ENCODE measurements at regions not wholly inside any gene's neighbourhood (a gene's known extent, or its start where the extent isn't known, plus 50 kb on each side); places are given as distances from the start of the nearest gene placed in this dataset.
"Not testable (repeated sequence)": the region's sequence is repeated elsewhere in the genome, so short reads cannot be mapped to it uniquely, and the experiment has no call there.

GRCh38 chr7:113263749-113264148 is 145.4 kb upstream of the SMIM30 start:
- CTCF ChIA-PET, result no interaction called here

GRCh38 chr7:113263215-113263742 is 144.9 kb upstream of the SMIM30 start:
- H3K27ac ChIP-seq (ENCODE audit: low read depth, low read length); H3K9me3 ChIP-seq (ENCODE audit: control insufficient read depth in 2 of 3, low read length in 3 of 3); H3K4me3 Mint-ChIP-seq; H3K27ac Mint-ChIP-seq; POLR2A ChIA-PET; intact Hi-C loops (cut with micrococcal nuclease); CTCF ChIA-PET; H3K27me3 ChIP-seq (ENCODE audit: control insufficient read depth in 2 of 2, insufficient read depth in 2 of 2, low read length in 2 of 2); H3K4me3 ChIP-seq (ENCODE audit: low read length); DNase-seq; H3K4me1 ChIP-seq (ENCODE audit: control insufficient read depth in 2 of 2, insufficient read depth in 2 of 2, low read length in 2 of 2); H3K4me1 Mint-ChIP-seq; ATAC-seq; H3K36me3 Mint-ChIP-seq; H3K36me3 ChIP-seq (ENCODE audit: control insufficient read depth in 2 of 3, insufficient read depth in 3 of 3, low read length in 3 of 3); H3K27me3 Mint-ChIP-seq: not testable (repeated sequence)
- peaks cover 0 to 12% (median 3%) of the 10 kb centered on the region in 11 donors for H3K9me3 Mint-ChIP-seq

More at GRCh38 chr7:113263749-113264148, 145.4 kb upstream of the SMIM30 start:
- no peak overlapping the region for H3K4me3 Mint-ChIP-seq
- no peak overlapping the region for H3K27ac Mint-ChIP-seq
- H3K4me1 ChIP-seq (ENCODE audit: control insufficient read depth in 2 of 2, insufficient read depth in 2 of 2, low read length in 2 of 2), result no peaks in the 10 kb centered on the region
- no peaks in the 10 kb centered on the region for H3K36me3 ChIP-seq (ENCODE audit: control insufficient read depth in 2 of 3, insufficient read depth in 3 of 3, low read length in 3 of 3)
- H3K4me1 Mint-ChIP-seq, result no peaks in the 10 kb centered on the region
- ATAC-seq (no peak), DNase-seq (no peak)
- H3K27ac ChIP-seq (ENCODE audit: low read depth, low read length), result no peak overlapping the region
- H3K36me3 Mint-ChIP-seq, result no peaks in the 10 kb centered on the region
- H3K9me3 Mint-ChIP-seq, result peaks cover 0 to 17% (median 4%) of the 10 kb centered on the region in 11 donors
- no peak overlapping the region for H3K4me3 ChIP-seq (ENCODE audit: low read length)
- H3K9me3 ChIP-seq (ENCODE audit: control insufficient read depth in 2 of 3, low read length in 3 of 3), result no peaks in the 10 kb centered on the region
- POLR2A ChIA-PET, result no interaction called here
- H3K27me3 ChIP-seq (ENCODE audit: control insufficient read depth in 2 of 2, insufficient read depth in 2 of 2, low read length in 2 of 2), result no peaks in the 10 kb centered on the region
- intact Hi-C loops (cut with micrococcal nuclease), result no loop called here
- H3K27me3 Mint-ChIP-seq, result peaks cover 0 to 6% (median 0%) of the 10 kb centered on the region in 5 donors

- ATAC-seq (no peak), DNase-seq (no peak)
- Histone ChIP-seq H3K27ac (ENCODE audit: low read depth, low read length) (no peak overlapping the region), H3K4me3 (ENCODE audit: low read length) (no peak overlapping the region), H3K27me3 (ENCODE audit: control insufficient read depth in 2 of 2, insufficient read depth in 2 of 2, low read length in 2 of 2) (no peaks in the 10 kb centered on the region), H3K36me3 (ENCODE audit: control insufficient read depth in 2 of 3, insufficient read depth in 3 of 3, low read length in 3 of 3) (no peaks in the 10 kb centered on the region), H3K9me3 (ENCODE audit: control insufficient read depth in 2 of 3, low read length in 3 of 3) (no peaks in the 10 kb centered on the region), H3K4me1 (ENCODE audit: control insufficient read depth in 2 of 2, insufficient read depth in 2 of 2, low read length in 2 of 2) (no peaks in the 10 kb centered on the region)
- Mint-ChIP-seq H3K36me3 (no peaks in the 10 kb centered on the region), H3K27me3 (no peaks in the 10 kb centered on the region), H3K9me3 (peaks cover 2 to 12% (median 4%) of the 10 kb centered on the region in 11 donors), H3K4me3 (no peak overlapping the region), H3K4me1 (peaks cover 0 to 2% (median 0%) of the 10 kb centered on the region in 7 donors), H3K27ac (no peak overlapping the region)
- intact Hi-C loops (cut with micrococcal nuclease), result no loop called here
- CTCF ChIA-PET, result no interaction called here
- POLR2A ChIA-PET, result no interaction called here
Observed at GRCh38 chr7:113256883-113257531, 138.7 kb upstream of the SMIM30 start.

- CTCF ChIA-PET, result no interaction called here
- no peaks in the 10 kb centered on the region for H3K4me1 Mint-ChIP-seq
- H3K27ac Mint-ChIP-seq, result no peak overlapping the region
- no peaks in the 10 kb centered on the region for H3K36me3 Mint-ChIP-seq
- DNase-seq, result no peak
- Histone ChIP-seq H3K9me3 (ENCODE audit: control insufficient read depth in 2 of 3, low read length in 3 of 3) (no peaks in the 10 kb centered on the region), H3K27ac (ENCODE audit: low read depth, low read length) (no peak overlapping the region), H3K36me3 (ENCODE audit: control insufficient read depth in 2 of 3, insufficient read depth in 3 of 3, low read length in 3 of 3) (no peaks in the 10 kb centered on the region), H3K4me3 (ENCODE audit: low read length) (no peak overlapping the region), H3K4me1 (ENCODE audit: control insufficient read depth in 2 of 2, insufficient read depth in 2 of 2, low read length in 2 of 2) (no peaks in the 10 kb centered on the region), H3K27me3 (ENCODE audit: control insufficient read depth in 2 of 2, insufficient read depth in 2 of 2, low read length in 2 of 2) (no peaks in the 10 kb centered on the region)
- POLR2A ChIA-PET, result no interaction called here
- H3K27me3 Mint-ChIP-seq, result peaks cover 0 to 4% (median 0%) of the 10 kb centered on the region in 5 donors
- H3K9me3 Mint-ChIP-seq, result peaks cover 0 to 23% (median 3%) of the 10 kb centered on the region in 11 donors
- H3K4me3 Mint-ChIP-seq, result no peak overlapping the region
- intact Hi-C loops (cut with micrococcal nuclease), result no loop called here
- ATAC-seq, result no peak
Observed at GRCh38 chr7:113247198-113247597, 128.8 kb upstream of the SMIM30 start.

- Mint-ChIP-seq H3K36me3 (no peaks in the 10 kb centered on the region), H3K4me1 (no peaks in the 10 kb centered on the region), H3K27ac (no peak overlapping the region), H3K27me3 (peaks cover 0 to 4% (median 0%) of the 10 kb centered on the region in 5 donors), H3K4me3 (no peak overlapping the region), H3K9me3 (peaks cover 0 to 23% (median 3%) of the 10 kb centered on the region in 11 donors)
- H3K27me3 ChIP-seq (ENCODE audit: control insufficient read depth in 2 of 2, insufficient read depth in 2 of 2, low read length in 2 of 2), result no peaks in the 10 kb centered on the region
- no peak overlapping the region for H3K27ac ChIP-seq (ENCODE audit: low read depth, low read length)
- ChIA-PET POLR2A (no interaction called here), CTCF (no interaction called here)
- H3K4me1 ChIP-seq (ENCODE audit: control insufficient read depth in 2 of 2, insufficient read depth in 2 of 2, low read length in 2 of 2), result no peaks in the 10 kb centered on the region
- no peaks in the 10 kb centered on the region for H3K9me3 ChIP-seq (ENCODE audit: control insufficient read depth in 2 of 3, low read length in 3 of 3)
- ATAC-seq, result no peak
- H3K4me3 ChIP-seq (ENCODE audit: low read length), result no peak overlapping the region
- H3K36me3 ChIP-seq (ENCODE audit: control insufficient read depth in 2 of 3, insufficient read depth in 3 of 3, low read length in 3 of 3), result no peaks in the 10 kb centered on the region
- DNase-seq, result no peak
- intact Hi-C loops (cut with micrococcal nuclease), result no loop called here
Observed at GRCh38 chr7:113246738-113247137, 128.4 kb upstream of the SMIM30 start.

GRCh38 chr7:113232885-113233284 is 114.5 kb upstream of the SMIM30 start:
- H3K9me3 ChIP-seq (ENCODE audit: control insufficient read depth in 2 of 3, low read length in 3 of 3), result no peaks in the 10 kb centered on the region
- Mint-ChIP-seq H3K27me3 (peaks cover 0 to 5% (median 0%) of the 10 kb centered on the region in 5 donors), H3K36me3 (peaks cover 0 to 3% (median 0%) of the 10 kb centered on the region in 5 donors), H3K27ac (no peak overlapping the region), H3K9me3 (peaks cover 0 to 7% (median 3%) of the 10 kb centered on the region in 11 donors), H3K4me3 (no peak overlapping the region), H3K4me1 (no peaks in the 10 kb centered on the region)
- CTCF ChIA-PET, result no interaction called here
- no peak overlapping the region for H3K27ac ChIP-seq (ENCODE audit: low read depth, low read length)
- intact Hi-C loops (cut with micrococcal nuclease), result no loop called here
- ATAC-seq (no peak), DNase-seq (no peak)
- no peak overlapping the region for H3K4me3 ChIP-seq (ENCODE audit: low read length)
- H3K4me1 ChIP-seq (ENCODE audit: control insufficient read depth in 2 of 2, insufficient read depth in 2 of 2, low read length in 2 of 2), result no peaks in the 10 kb centered on the region
- H3K36me3 ChIP-seq (ENCODE audit: control insufficient read depth in 2 of 3, insufficient read depth in 3 of 3, low read length in 3 of 3), result no peaks in the 10 kb centered on the region
- POLR2A ChIA-PET, result no interaction called here
- H3K27me3 ChIP-seq (ENCODE audit: control insufficient read depth in 2 of 2, insufficient read depth in 2 of 2, low read length in 2 of 2), result no peaks in the 10 kb centered on the region

- H3K9me3 Mint-ChIP-seq, result peaks cover 0 to 19% (median 5%) of the 10 kb centered on the region in 11 donors
- no peak overlapping the region for H3K4me3 Mint-ChIP-seq
- DNase-seq, result no peak
- POLR2A ChIA-PET, result no interaction called here
- H3K36me3 ChIP-seq (ENCODE audit: control insufficient read depth in 2 of 3, insufficient read depth in 3 of 3, low read length in 3 of 3), result no peaks in the 10 kb centered on the region
- intact Hi-C loops (cut with micrococcal nuclease), result no loop called here
- H3K36me3 Mint-ChIP-seq, result peaks cover 0 to 3% (median 0%) of the 10 kb centered on the region in 5 donors
- H3K9me3 ChIP-seq (ENCODE audit: control insufficient read depth in 2 of 3, low read length in 3 of 3), result no peaks in the 10 kb centered on the region
- H3K27ac Mint-ChIP-seq, result no peak overlapping the region
- H3K27me3 Mint-ChIP-seq, result peaks cover 0 to 5% (median 0%) of the 10 kb centered on the region in 5 donors
- H3K4me1 ChIP-seq (ENCODE audit: control insufficient read depth in 2 of 2, insufficient read depth in 2 of 2, low read length in 2 of 2), result no peaks in the 10 kb centered on the region
- H3K27me3 ChIP-seq (ENCODE audit: control insufficient read depth in 2 of 2, insufficient read depth in 2 of 2, low read length in 2 of 2), result no peaks in the 10 kb centered on the region
- no peaks in the 10 kb centered on the region for H3K4me1 Mint-ChIP-seq
- no peak for ATAC-seq
- H3K4me3 ChIP-seq (ENCODE audit: low read length), result no peak overlapping the region
- H3K27ac ChIP-seq (ENCODE audit: low read depth, low read length), result no peak overlapping the region
- CTCF ChIA-PET, result no interaction called here
Observed at GRCh38 chr7:113230691-113231090, 112.3 kb upstream of the SMIM30 start.

Data from naive thymus-derived CD4-positive, alpha-beta T cell (primary cell).